ENCODE measurements at regions not wholly inside any gene's neighbourhood (a gene's known extent, or its start where the extent isn't known, plus 50 kb on each side); places are given as distances from the start of the nearest gene placed in this dataset.

DNA sequence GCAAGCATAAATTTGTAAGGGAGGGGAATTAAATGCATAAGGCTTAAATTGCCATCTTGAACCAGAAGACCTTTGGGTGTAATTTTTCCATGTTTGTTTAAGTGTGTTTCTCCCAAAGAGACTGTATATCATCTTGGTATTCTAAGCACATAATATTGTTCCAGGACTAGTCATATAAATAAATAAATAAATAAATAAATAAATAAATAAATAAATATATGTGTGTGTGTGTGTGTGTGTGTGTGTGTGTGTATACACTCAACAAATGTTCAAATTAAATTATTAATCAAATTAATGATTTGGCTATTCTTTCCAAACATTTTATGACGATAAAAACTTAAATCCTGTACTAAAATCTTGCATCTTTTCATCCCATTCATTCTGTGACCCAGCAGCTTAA is 867.8 kb upstream of the KLHL29 start:
- TF ChIP-seq FOXM1 (IDR thresholded peaks at IDR 0.05; ENCODE audit: borderline replicate concordance) (no peak), NFRKB (IDR thresholded peaks at IDR 0.05) (no peak)
